Activated gamma-delta T cell treated with anti-CD3 and anti-CD28 coated beads, Interleukin-2, amount 50 U/mL, for 16 hours (primary cell): ENCODE measurements at regions not wholly inside any gene's neighbourhood (a gene's known extent, or its start where the extent isn't known, plus 50 kb on each side); places are given as distances from the start of the nearest gene placed in this dataset.

Experiments used
- DNase-seq: peaks from one replicate; pipeline ENCODE4 v3.0.0-alpha.2; 2020; ENCODE audit warnings: low read depth

GRCh38 chr14:98573082-98573481, 698.9 kb downstream of the BCL11B start:
- no peak for DNase-seq

GRCh38 chr14:98576463-98576862, 695.5 kb downstream of the BCL11B start:
- no peak for DNase-seq

GRCh38 chr14:98578204-98578603, 693.8 kb downstream of the BCL11B start:
- DNase-seq, result no peak

- no peak for DNase-seq
Measured at GRCh38 chr14:98579140-98579539, 692.9 kb downstream of the BCL11B start.

GRCh38 chr14:98580131-98580678, 691.8 kb downstream of the BCL11B start:
- no peak for DNase-seq

GRCh38 chr14:98582276-98582675, 689.7 kb downstream of the BCL11B start:
- no peak for DNase-seq

GRCh38 chr14:98591161-98591560, 680.8 kb downstream of the BCL11B start:
- no peak for DNase-seq

GRCh38 chr14:98592611-98593170, 679.3 kb downstream of the BCL11B start:
- DNase-seq, result no peak

GRCh38 chr14:98593361-98593761, 678.6 kb downstream of the BCL11B start:
- no peak for DNase-seq

GRCh38 chr14:98594156-98594555, 677.8 kb downstream of the BCL11B start:
- no peak for DNase-seq

GRCh38 chr14:98598576-98598975, 673.4 kb downstream of the BCL11B start:
- no peak for DNase-seq

- DNase-seq, result no peak
Measured at GRCh38 chr14:98599082-98599481, 672.9 kb downstream of the BCL11B start.

GRCh38 chr14:98602983-98603382, 669.0 kb downstream of the BCL11B start:
- no peak for DNase-seq

GRCh38 chr14:98605043-98605442, 667.0 kb downstream of the BCL11B start:
- no peak for DNase-seq

- no peak for DNase-seq
Measured at GRCh38 chr14:98606041-98606640, 665.9 kb downstream of the BCL11B start.

GRCh38 chr14:98606816-98607215, 665.2 kb downstream of the BCL11B start:
- DNase-seq, result no peak

GRCh38 chr14:98607341-98607910, 664.6 kb downstream of the BCL11B start:
- DNase-seq, result no peak

GRCh38 chr14:98608071-98609060, 663.6 kb downstream of the BCL11B start:
- no peak for DNase-seq

- no peak for DNase-seq
Measured at GRCh38 chr14:98612434-98613200, 659.4 kb downstream of the BCL11B start.

- no peak for DNase-seq
Measured at GRCh38 chr14:98614741-98615140, 657.3 kb downstream of the BCL11B start.

- DNase-seq, result no peak
Measured at GRCh38 chr14:98622208-98623051, 649.6 kb downstream of the BCL11B start.
